HEK293T (cell line): ENCODE measurements at regions not wholly inside any gene's neighbourhood (a gene's known extent, or its start where the extent isn't known, plus 50 kb on each side); places are given as distances from the start of the nearest gene placed in this dataset.

Source experiments
- CTCF ChIA-PET: fragments of 350-600 bp; formaldehyde crosslinking; extraction: SDS; loops from one replicate; lab custom pipeline; 2021; ENCODE audit warnings: antibody characterized with exemption, inconsistent platforms; lab: Yijun Ruan, JAX
- POLR2A ChIA-PET: fragments of 350-600 bp; formaldehyde crosslinking; extraction: SDS; loops from one replicate; lab custom pipeline; 2020; ENCODE audit warnings: antibody characterized with exemption, inconsistent platforms; lab: Yijun Ruan, JAX
- DNase-seq: peaks from one replicate; pipeline ENCODE4 v3.0.0; 2012; ENCODE audit warnings: mixed read lengths; ENCODE audit errors: extremely low spot score
- ARNT ChIP-seq: fragments of 450-650 bp; IDR thresholded peaks from 2 replicates; pipeline ENCODE4 v1.6.1; 2017; ENCODE audit warnings: mild to moderate bottlenecking
- BHLHE40 ChIP-seq: fragments of 450-650 bp; IDR thresholded peaks from 2 replicates; pipeline ENCODE4 v1.6.1; 2016; ENCODE audit warnings: mild to moderate bottlenecking, moderate library complexity, borderline replicate concordance
- CTBP1 ChIP-seq: fragments of 450-650 bp; IDR thresholded peaks from 2 replicates; pipeline ENCODE4 v1.6.1; 2016; ENCODE audit warnings: borderline replicate concordance
- ELF4 ChIP-seq: fragments of 450-650 bp; IDR thresholded peaks from 2 replicates; pipeline ENCODE4 v1.6.1; 2017; ENCODE audit warnings: antibody characterized with exemption
- FOXA1 ChIP-seq: fragments of 450-650 bp; IDR thresholded peaks from 2 replicates; pipeline ENCODE4 v1.6.1; 2016; ENCODE audit warnings: mild to moderate bottlenecking
- FOXK2 ChIP-seq: fragments of 450-650 bp; IDR thresholded peaks from 2 replicates; pipeline ENCODE4 v1.6.1; 2016; ENCODE audit warnings: mild to moderate bottlenecking
- FOXM1 ChIP-seq: fragments of 450-650 bp; IDR thresholded peaks from 2 replicates; pipeline ENCODE4 v1.6.1; 2017; ENCODE audit warnings: mild to moderate bottlenecking, borderline replicate concordance
- HDGF ChIP-seq: fragments of 450-650 bp; IDR thresholded peaks from 2 replicates; pipeline ENCODE4 v1.6.1; 2017; ENCODE audit warnings: antibody characterized with exemption, borderline replicate concordance
- L3MBTL2 ChIP-seq: fragments of 450-650 bp; conservative IDR thresholded peaks from 2 replicates; pipeline ENCODE4 v1.6.1; 2016; ENCODE audit warnings: mild to moderate bottlenecking
- LEF1 ChIP-seq: fragments of 450-650 bp; IDR thresholded peaks from 2 replicates; pipeline ENCODE4 v1.6.1; 2017; ENCODE audit warnings: mild to moderate bottlenecking, borderline replicate concordance
- NFRKB ChIP-seq: fragments of 450-650 bp; IDR thresholded peaks from 2 replicates; pipeline ENCODE4 v1.6.1; 2016; ENCODE audit warnings: mild to moderate bottlenecking, moderate library complexity
- SP1 ChIP-seq: fragments of 450-650 bp; IDR thresholded peaks from 2 replicates; pipeline ENCODE4 v1.6.1; 2017
- SUZ12 ChIP-seq: fragments of 450-650 bp; IDR thresholded peaks from 2 replicates; pipeline ENCODE4 v1.6.1; 2016; ENCODE audit warnings: mild to moderate bottlenecking
- TARDBP ChIP-seq: fragments of 450-650 bp; IDR thresholded peaks from 2 replicates; pipeline ENCODE4 v1.6.1; 2016
- ZNF384 ChIP-seq: fragments of 450-650 bp; IDR thresholded peaks from 2 replicates; pipeline ENCODE4 v1.6.1; 2016
- TF ChIP-seq, protein P1 (sequence below): fragments of 450-650 bp; IDR thresholded peaks from 2 replicates; pipeline ENCODE4 v1.6.1; 2016

DNA sequence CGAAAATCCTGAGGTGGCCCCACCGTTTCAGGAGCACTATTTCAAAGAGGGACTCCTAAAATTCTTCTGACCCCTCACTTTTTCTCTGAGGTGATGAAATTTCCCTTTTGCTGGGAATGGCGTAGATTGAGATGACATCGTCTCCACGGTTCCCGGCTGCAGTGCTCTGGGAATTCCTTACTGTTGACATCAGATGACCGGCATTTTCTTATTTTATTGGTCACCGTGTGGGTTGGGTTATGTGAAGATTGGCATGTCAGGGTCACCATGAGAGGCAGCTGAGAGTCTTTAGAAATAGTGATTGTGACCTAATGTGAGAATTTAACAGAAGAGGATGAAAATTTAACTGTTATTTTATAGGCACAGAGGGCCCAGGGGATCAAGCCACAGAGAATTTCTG is 356.7 kb downstream of the FGF9 start:
- TF ChIP-seq FOXM1 (no peak), FOXK2 (no peak), CTBP1 (no peak), ARNT (no peak), SP1 (no peak), ZNF384 (no peak), HDGF (no peak), FOXA1 (no peak), BHLHE40 (no peak), L3MBTL2 (no peak)
- TF ChIP-seq, protein P1, sequence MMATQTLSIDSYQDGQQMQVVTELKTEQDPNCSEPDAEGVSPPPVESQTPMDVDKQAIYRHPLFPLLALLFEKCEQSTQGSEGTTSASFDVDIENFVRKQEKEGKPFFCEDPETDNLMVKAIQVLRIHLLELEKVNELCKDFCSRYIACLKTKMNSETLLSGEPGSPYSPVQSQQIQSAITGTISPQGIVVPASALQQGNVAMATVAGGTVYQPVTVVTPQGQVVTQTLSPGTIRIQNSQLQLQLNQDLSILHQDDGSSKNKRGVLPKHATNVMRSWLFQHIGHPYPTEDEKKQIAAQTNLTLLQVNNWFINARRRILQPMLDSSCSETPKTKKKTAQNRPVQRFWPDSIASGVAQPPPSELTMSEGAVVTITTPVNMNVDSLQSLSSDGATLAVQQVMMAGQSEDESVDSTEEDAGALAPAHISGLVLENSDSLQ: no peak
- CTCF ChIA-PET: no interaction called here
- no peak for DNase-seq
- POLR2A ChIA-PET: no interaction called here

DNA sequence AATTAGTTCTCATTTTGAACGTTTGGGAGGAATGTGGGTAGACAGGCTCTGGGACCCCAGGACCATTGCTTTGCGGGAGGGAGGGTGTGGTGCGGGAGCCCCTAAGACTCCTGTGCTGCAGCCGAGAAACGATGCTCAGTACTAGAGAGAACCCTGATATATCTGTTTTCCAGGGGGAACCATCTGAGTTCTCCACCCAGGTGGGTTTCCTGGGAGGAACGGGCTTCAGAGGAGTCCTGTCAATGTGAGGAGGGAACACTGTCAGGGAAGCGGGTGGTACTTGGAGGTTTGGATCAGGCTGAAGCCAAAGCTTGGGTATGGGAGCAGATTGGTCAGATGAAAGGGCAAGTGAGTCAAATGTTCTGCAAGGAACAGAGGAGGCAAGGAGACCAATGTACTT is 358.0 kb downstream of the FGF9 start:
- POLR2A ChIA-PET: no interaction called here
- no peak for TF ChIP-seq ELF4
- TF ChIP-seq ZNF384: no peak
- no peak for TF ChIP-seq FOXK2
- TF ChIP-seq HDGF: no peak
- TF ChIP-seq NFRKB: no peak
- TF ChIP-seq L3MBTL2: no peak
- no peak for TF ChIP-seq ARNT
- CTCF ChIA-PET: no interaction called here
- no peak for DNase-seq

DNA sequence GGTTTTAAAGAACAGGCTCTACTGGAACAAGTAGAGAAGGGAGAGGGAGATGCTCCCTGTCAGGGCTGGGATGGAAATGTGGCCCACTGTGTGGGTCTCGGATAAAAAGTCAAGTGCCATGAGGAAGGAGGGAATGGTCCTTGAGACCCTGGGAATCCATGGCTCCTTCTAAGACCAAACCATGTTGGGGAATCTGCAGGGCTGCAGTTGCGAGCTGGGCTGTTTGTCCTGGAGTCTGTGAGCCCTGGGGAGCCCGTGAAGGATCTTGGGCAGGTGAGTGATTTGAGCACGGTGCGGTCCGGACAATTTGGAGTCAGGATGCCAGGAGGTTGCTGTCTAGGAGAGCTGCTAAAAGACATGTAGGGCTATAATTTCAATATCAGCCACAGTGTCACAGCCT is 359.4 kb downstream of the FGF9 start:
- ChIA-PET POLR2A (no interaction called here), CTCF (no interaction called here)
- DNase-seq: no peak
- TF ChIP-seq HDGF: no peak
- TF ChIP-seq ELF4: no peak
- TF ChIP-seq ARNT: no peak
- no peak for TF ChIP-seq SP1
- TF ChIP-seq NFRKB: no peak
- TF ChIP-seq ZNF384: no peak
- TF ChIP-seq L3MBTL2: no peak
- TF ChIP-seq LEF1: no peak
- TF ChIP-seq FOXK2: no peak
- TF ChIP-seq FOXA1: no peak
- no peak for TF ChIP-seq SUZ12
- TF ChIP-seq TARDBP: no peak
- TF ChIP-seq BHLHE40: no peak
- TF ChIP-seq FOXM1: no peak

DNA sequence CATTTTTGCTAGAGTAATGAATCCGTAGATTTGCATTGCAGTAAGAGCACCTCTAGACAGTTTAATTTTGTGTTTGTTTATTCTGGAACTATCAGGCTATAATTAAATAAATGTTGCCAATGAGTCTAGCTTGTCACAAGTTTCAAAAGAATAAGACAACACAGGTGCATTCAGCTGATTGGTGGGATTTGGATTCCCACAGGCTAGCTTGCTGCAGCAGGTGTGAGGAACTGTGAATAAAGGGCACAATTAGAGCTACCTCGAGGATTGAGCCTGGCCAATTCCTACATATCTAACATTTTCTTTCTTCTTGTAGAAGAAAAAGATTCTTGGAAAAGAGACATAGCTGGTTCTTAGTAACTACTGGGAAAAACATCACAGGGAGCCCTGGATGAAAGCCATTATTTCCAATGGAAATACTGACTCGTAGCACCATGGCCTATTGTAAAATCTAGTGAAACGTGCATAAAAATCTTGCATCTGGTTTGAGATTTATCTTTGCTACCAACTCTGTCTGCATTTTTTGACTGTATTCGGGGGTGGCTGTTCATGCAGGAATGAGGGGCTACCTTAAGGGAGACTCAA is 360.9 kb downstream of the FGF9 start:
- no peak for DNase-seq
- ChIA-PET CTCF (no interaction called here), POLR2A (no interaction called here)
- TF ChIP-seq FOXM1: no peak
- no peak for TF ChIP-seq L3MBTL2
- no peak for TF ChIP-seq HDGF
- TF ChIP-seq ELF4: no peak
- TF ChIP-seq CTBP1: no peak
- TF ChIP-seq NFRKB: no peak

DNA sequence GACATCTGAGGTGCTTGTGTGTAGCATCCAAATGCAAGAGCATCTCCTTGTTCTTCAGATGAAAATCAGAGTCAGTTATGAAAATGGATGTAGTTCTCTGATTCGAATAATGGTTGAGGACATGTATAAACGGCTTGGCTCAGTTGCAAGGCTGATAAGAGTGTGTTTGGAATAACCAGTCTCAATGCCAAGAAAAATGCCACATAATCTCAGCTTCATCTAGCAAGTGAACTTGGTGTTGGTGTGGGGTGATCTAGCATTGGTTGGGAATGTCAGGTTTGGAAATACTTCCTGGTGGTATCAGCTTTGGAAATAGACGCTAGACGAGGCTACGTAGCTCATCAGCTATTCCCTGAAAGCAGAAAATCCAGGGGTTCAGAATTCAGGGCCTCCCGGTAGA is 362.0 kb downstream of the FGF9 start:
- POLR2A ChIA-PET: no interaction called here
- CTCF ChIA-PET: no interaction called here
- DNase-seq: no peak
- no peak for TF ChIP-seq LEF1
- TF ChIP-seq, protein P1: no peak
- TF ChIP-seq NFRKB: no peak
- no peak for TF ChIP-seq SUZ12
- TF ChIP-seq FOXK2: no peak
- no peak for TF ChIP-seq ELF4
- TF ChIP-seq SP1: no peak
- no peak for TF ChIP-seq CTBP1
- no peak for TF ChIP-seq ZNF384
- TF ChIP-seq FOXA1: no peak
- TF ChIP-seq FOXM1: no peak
- TF ChIP-seq HDGF: no peak
- no peak for TF ChIP-seq ARNT
- no peak for TF ChIP-seq BHLHE40
- no peak for TF ChIP-seq L3MBTL2
- TF ChIP-seq TARDBP: no peak

DNA sequence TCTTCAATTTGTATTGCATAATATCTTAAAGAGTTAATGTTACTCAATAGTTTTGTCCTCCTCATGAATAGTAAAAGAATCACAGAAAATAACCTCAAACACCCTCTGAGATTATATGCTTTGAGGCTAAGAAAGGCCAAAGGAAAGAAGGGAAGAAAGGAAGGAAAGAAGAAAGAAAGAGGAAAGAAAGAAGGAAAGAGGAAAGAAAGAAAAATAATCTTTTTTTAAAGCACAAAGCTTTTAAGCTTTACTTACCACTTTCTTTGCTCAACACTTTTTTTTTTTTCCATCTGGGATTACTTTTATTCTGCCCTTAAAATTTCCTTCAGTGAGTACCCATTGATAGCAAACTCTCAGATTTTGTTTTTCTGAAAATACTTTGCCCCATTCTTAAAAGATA is 369.1 kb downstream of the FGF9 start:
- ChIA-PET POLR2A (no interaction called here), CTCF (no interaction called here)
- DNase-seq: no peak
- TF ChIP-seq FOXA1 (no peak), FOXM1 (no peak), CTBP1 (no peak), FOXK2 (no peak), ELF4 (no peak), TARDBP (no peak), HDGF (no peak), LEF1 (no peak), SP1 (no peak), BHLHE40 (no peak), L3MBTL2 (no peak), NFRKB (no peak), SUZ12 (no peak)
- TF ChIP-seq, protein P1: no peak
